Endothelial cell of umbilical vein (primary cell): ENCODE measurements at regions not wholly inside any gene's neighbourhood (a gene's known extent, or its start where the extent isn't known, plus 50 kb on each side); places are given as distances from the start of the nearest gene placed in this dataset.

ENCODE experiments used
- EZH2 ChIP-seq: IDR thresholded peaks from 2 replicates; pipeline ENCODE4 v1.6.1; 2012; ENCODE audit warnings: borderline replicate concordance, low read depth, mild to moderate bottlenecking, moderate library complexity, low read length, inconsistent platforms; ENCODE audit not compliant: severe bottlenecking
- MYC ChIP-seq: IDR thresholded peaks from one replicate; pipeline ENCODE4 v1.6.1; 2011; ENCODE audit warnings: mild to moderate bottlenecking, low read depth, low read length
- POLR2A ChIP-seq: IDR thresholded peaks from 2 replicates; pipeline ENCODE4 v1.6.1; 2012; ENCODE audit warnings: low read depth, mild to moderate bottlenecking, control low read depth, low read length
- POLR2AphosphoS5 ChIP-seq: IDR thresholded peaks from 2 replicates; pipeline ENCODE4 v1.6.1; 2012; ENCODE audit warnings: low read depth, mild to moderate bottlenecking, control low read depth, low read length, moderate library complexity; ENCODE audit not compliant: insufficient read depth
- TF ChIP-seq, protein P1 (sequence below), 2 donors: IDR thresholded peaks; 1 replicate in 1 of 2; 2 replicates in 1 of 2; pipeline ENCODE4 v1.5.1; 2011; ENCODE audit warnings: low read length in 2 of 2, mild to moderate bottlenecking in 2 of 2, moderate library complexity in 2 of 2, control low read depth in 1 of 2, inconsistent platforms in 1 of 2, low read depth in 1 of 2; ENCODE audit not compliant: insufficient read depth in 1 of 2; ENCODE audit errors: extremely low read depth in 1 of 2
- TF ChIP-seq, protein P2 (sequence below): IDR thresholded peaks from 2 replicates; pipeline ENCODE4 v1.6.1; 2011; ENCODE audit not compliant: insufficient read depth, insufficient read length

DNA sequence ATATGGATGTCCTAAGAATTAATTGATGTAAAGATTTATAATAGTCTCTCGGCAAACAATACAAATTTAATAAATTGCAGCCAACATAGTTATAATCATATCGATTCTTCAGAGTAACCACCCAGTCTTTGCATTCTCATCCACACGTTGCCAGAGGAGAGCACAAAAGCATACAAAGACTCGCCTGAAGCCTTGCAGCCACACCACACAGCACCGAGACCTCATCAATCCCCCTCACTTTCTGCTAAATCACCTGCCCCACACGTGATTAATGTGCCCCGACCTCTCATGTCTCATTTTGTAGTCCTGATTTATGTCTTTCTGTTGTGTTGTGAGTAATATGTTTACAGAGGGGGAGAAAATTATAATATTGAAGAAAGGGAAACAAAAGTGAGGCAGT lies 510.4 kb downstream of the TRIML1 start:
- TF ChIP-seq, protein P1, sequence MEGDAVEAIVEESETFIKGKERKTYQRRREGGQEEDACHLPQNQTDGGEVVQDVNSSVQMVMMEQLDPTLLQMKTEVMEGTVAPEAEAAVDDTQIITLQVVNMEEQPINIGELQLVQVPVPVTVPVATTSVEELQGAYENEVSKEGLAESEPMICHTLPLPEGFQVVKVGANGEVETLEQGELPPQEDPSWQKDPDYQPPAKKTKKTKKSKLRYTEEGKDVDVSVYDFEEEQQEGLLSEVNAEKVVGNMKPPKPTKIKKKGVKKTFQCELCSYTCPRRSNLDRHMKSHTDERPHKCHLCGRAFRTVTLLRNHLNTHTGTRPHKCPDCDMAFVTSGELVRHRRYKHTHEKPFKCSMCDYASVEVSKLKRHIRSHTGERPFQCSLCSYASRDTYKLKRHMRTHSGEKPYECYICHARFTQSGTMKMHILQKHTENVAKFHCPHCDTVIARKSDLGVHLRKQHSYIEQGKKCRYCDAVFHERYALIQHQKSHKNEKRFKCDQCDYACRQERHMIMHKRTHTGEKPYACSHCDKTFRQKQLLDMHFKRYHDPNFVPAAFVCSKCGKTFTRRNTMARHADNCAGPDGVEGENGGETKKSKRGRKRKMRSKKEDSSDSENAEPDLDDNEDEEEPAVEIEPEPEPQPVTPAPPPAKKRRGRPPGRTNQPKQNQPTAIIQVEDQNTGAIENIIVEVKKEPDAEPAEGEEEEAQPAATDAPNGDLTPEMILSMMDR (IDR thresholded peaks at IDR 0.05; ENCODE audit: extremely low read depth in 1 of 2, insufficient read depth in 1 of 2, low read depth in 1 of 2, low read length in 2 of 2): no peak
- TF ChIP-seq POLR2AphosphoS5 (no peak), EZH2 (no peak), POLR2A (no peak), MYC (no peak)
- TF ChIP-seq, protein P2, sequence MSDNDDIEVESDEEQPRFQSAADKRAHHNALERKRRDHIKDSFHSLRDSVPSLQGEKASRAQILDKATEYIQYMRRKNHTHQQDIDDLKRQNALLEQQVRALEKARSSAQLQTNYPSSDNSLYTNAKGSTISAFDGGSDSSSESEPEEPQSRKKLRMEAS: no peak
